ENCODE measurements at regions not wholly inside any gene's neighbourhood (a gene's known extent, or its start where the extent isn't known, plus 50 kb on each side); places are given as distances from the start of the nearest gene placed in this dataset.

GRCh38 chr20:19074828-19075516 lies 137.5 kb upstream of the SLC24A3 start:
- DNase-seq: no peak

- DNase-seq: no peak
Observed at GRCh38 chr20:19077370-19078220, 134.8 kb upstream of the SLC24A3 start.

- DNase-seq: no peak
Observed at GRCh38 chr20:19078448-19079373, 133.7 kb upstream of the SLC24A3 start.

GRCh38 chr20:19079536-19080299 lies 132.7 kb upstream of the SLC24A3 start:
- no peak for DNase-seq

- DNase-seq: no peak
Observed at GRCh38 chr20:19081937-19082336, 130.5 kb upstream of the SLC24A3 start.

GRCh38 chr20:19083136-19083621 lies 129.3 kb upstream of the SLC24A3 start:
- DNase-seq: no peak

GRCh38 chr20:19090332-19090731 lies 122.1 kb upstream of the SLC24A3 start:
- DNase-seq: no peak

- no peak for DNase-seq
Observed at GRCh38 chr20:19094959-19095541, 117.4 kb upstream of the SLC24A3 start.

- DNase-seq: no peak
Observed at GRCh38 chr20:19095762-19096161, 116.7 kb upstream of the SLC24A3 start.

GRCh38 chr20:19096843-19097242 lies 115.6 kb upstream of the SLC24A3 start:
- no peak for DNase-seq

GRCh38 chr20:19098117-19098516 lies 114.3 kb upstream of the SLC24A3 start:
- no peak for DNase-seq

- no peak for DNase-seq
Observed at GRCh38 chr20:19098806-19099578, 113.5 kb upstream of the SLC24A3 start.

- DNase-seq: no peak
Observed at GRCh38 chr20:19099596-19100545, 112.6 kb upstream of the SLC24A3 start.

GRCh38 chr20:19100975-19101374 lies 111.5 kb upstream of the SLC24A3 start:
- DNase-seq: no peak

- no peak for DNase-seq
Observed at GRCh38 chr20:19104186-19104585, 108.3 kb upstream of the SLC24A3 start.

GRCh38 chr20:19108155-19108554 lies 104.3 kb upstream of the SLC24A3 start:
- no peak for DNase-seq

- no peak for DNase-seq
Observed at GRCh38 chr20:19110285-19110684, 102.2 kb upstream of the SLC24A3 start.

GRCh38 chr20:19110881-19111460 lies 101.5 kb upstream of the SLC24A3 start:
- DNase-seq: no peak

Measured in nucleus accumbens (tissue), 56 donors.